CD4-positive, alpha-beta T cell treated with Interleukin-10 for 1 hour (primary cell): ENCODE measurements at regions not wholly inside any gene's neighbourhood (a gene's known extent, or its start where the extent isn't known, plus 50 kb on each side); places are given as distances from the start of the nearest gene placed in this dataset.
"Not testable (repeated sequence)": the region's sequence is repeated elsewhere in the genome, so short reads cannot be mapped to it uniquely, and the experiment has no call there.

Source experiments
- DNase-seq: peaks from one replicate; pipeline ENCODE4 v3.0.0-alpha.2; 2020

DNA sequence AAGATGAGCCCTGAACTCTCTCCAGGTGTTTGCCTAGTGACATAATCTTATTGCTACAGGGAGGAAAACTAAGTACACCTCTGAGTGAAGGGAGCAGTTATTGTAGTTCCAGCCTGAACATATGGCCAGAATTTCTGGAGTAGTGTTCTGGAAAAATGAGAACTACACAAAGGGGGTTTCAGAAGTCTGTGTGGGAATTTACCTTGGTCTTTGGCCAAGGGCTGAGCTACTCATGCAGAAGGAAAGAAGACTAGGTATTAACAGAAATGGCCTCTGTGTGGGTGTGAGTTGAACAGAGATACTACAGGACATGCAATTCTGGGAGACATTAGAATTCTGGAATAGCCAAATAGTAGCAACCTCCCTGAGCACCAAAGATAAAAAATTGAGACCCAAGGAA lies 1009.7 kb upstream of the GJE1 start:
- no peak for DNase-seq

DNA sequence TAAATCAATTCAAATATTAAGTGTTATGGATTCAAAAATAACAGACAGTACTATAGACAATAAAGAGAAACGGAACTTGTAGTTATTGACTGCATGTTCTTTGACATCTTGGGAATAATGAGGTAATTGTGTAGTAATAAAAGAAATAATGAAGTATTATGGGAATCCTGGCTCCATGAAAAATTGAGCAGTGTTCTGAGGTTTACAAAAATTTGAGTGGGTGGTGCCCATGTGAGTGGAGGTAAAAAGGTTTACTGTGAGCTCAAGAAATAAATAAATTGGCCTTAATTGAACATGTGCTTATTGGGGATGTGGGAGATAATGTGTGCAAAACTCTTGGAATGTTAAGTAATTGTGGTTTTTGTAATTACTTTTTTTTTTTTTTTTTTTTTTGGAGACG lies 1013.7 kb upstream of the GJE1 start:
- DNase-seq, result no peak

DNA sequence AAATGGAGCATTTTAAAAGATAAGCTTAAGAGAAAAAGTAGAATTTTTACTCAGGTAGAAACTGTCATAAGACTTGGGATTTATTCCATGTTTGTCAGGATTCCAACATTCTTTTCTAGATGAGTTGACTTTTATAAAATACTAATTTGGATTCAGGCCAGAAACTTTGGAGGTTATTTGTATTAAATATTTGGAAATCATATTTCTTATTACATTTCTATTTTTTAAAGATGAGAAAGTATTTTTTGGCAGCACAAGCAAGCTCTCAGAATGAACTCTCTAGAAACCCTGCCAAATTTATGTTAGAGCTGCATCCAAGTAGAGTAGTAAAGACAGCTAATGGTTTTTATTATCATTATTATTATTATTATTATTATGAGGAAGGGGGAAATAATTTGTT lies 1014.9 kb upstream of the GJE1 start:
- DNase-seq, result no peak

DNA sequence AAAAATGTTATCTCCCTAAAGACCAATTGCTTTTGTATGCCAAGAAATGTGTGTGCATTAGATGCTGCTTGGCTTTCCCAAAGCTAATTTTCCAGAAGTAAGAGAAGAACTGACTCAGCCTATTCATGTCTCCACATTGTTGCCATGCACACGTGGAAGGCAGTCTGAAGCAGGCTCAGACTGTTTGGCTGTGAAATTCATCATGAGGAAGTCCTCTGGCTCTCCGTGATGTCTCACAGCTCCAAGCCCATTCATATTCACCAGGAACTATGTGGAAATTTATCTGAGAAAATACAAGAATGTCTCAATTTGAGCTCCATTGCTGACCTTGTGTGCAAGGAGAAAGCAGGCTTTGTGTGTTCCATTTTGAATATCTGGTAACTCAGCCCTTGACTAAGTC lies 1022.2 kb upstream of the GJE1 start:
- DNase-seq, result no peak

DNA sequence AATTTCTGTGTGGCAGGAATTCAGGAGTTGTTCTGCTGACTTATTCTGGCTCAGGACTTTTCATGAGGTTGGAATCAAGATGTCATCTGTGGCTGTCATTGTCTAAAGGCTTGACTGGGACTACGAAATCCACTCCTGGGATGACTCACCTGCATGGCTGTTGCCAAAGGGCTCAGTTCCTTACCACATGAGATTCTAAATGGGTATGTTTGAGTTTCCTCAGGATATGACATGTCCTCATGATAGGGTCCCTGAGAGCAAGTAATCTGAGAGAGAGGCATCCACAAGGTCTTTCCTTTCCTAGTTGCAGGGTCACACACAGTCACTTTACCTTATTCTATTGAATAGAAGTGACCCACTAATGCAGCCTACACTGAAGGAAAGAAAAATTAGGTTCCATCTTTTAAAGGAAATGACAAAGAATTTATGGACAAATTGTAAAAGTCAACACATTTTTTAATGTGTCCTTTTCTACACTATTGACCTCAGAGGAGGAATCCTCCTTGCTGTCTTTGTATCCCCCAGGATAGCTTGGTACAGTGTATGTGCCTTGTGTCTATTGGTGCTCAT lies 1025.0 kb upstream of the GJE1 start:
- DNase-seq, result no peak

DNA sequence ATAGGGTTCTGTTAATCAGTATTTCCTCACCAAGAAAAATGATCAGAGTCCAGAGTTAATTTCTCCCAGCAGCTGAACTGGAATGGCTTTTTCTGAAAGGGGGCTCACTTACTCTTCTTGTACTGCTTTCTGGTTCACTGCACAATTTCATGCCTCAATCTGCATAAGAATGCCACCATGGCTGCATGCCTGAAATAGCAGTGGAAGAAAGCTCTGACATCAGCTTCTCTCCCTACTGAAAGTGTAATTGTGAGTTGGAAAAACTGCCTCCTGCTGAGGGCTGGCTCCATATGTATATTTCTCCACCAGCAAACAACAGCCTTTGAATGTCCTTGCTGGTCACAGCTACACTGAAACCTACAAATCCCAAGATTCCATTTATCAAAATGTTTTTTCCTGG lies 1027.2 kb upstream of the GJE1 start:
- no peak for DNase-seq

DNA sequence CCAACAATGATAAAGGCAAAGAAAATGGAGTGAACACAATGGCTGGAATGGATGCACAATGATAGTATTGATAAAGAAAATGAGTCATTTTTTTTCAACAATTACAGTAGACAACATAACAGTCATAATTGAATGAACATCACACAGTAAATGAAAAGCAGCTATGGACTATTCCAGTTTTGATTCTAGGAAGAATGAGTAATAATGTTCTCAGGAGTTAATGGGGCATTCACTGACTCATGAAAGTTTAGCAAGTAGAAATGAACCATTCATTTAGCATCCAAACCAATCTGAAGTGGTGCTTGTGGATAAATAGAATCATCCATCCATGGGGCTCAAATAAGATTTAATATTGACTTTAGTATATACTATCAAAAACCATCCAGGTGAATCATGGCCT lies 1029.5 kb upstream of the GJE1 start:
- DNase-seq, result no peak

DNA sequence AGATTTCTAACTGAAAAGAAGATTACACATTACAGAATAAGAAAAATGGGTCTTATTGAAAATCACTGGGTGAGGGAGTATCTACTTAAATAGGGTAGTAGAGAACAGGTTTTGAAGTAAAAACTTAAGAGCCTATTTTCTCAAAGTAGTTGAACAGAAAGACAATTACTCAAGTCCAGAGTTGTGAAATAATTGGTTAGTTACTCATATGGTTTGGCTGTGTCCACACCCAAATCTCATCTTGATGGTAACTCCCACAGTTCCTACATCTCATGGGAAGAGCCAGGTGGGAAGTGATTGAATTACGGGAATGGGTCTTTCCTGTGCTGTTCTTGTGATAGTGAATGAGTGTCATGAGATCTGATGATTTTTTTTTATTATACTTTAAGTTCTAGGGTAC lies 1035.3 kb upstream of the GJE1 start:
- DNase-seq, result no peak

DNA sequence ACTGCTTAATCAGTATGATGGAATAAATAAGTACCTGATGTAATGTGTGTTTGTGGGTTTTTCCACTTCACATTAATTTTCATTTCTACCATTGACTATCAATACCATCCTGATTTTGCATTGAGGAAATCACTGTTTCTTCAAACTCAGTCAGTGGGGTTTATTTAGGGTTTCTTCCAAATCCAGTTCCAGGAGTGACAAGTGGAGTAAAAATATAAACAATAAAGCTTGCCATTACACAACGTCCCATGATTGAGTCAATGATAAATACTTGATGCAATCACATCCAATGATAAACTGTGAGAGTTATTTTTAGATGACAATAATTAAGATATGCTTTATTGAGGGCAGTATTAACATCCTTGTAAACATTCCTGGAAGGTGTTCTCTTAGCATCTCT lies 1037.4 kb upstream of the GJE1 start:
- DNase-seq, result no peak

DNA sequence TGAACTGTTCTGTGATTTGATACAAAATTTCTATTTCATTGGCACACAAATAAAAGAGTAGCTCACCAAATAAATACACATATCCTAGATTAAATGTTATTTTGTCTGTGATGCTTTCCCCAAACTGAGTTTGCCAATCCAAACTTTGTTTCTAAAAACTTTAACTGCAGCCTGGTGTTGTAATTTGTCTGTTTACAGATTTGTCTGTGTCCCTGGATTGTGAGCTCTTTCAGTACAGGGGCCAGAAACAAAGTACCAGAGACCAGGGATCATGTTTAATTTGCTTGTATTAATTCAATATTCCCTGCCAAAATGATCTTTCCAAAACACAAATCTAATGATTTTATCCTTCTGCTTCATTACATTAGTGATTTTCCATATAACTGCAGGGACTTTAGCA lies 1044.6 kb upstream of the GJE1 start:
- DNase-seq, result no peak

DNA sequence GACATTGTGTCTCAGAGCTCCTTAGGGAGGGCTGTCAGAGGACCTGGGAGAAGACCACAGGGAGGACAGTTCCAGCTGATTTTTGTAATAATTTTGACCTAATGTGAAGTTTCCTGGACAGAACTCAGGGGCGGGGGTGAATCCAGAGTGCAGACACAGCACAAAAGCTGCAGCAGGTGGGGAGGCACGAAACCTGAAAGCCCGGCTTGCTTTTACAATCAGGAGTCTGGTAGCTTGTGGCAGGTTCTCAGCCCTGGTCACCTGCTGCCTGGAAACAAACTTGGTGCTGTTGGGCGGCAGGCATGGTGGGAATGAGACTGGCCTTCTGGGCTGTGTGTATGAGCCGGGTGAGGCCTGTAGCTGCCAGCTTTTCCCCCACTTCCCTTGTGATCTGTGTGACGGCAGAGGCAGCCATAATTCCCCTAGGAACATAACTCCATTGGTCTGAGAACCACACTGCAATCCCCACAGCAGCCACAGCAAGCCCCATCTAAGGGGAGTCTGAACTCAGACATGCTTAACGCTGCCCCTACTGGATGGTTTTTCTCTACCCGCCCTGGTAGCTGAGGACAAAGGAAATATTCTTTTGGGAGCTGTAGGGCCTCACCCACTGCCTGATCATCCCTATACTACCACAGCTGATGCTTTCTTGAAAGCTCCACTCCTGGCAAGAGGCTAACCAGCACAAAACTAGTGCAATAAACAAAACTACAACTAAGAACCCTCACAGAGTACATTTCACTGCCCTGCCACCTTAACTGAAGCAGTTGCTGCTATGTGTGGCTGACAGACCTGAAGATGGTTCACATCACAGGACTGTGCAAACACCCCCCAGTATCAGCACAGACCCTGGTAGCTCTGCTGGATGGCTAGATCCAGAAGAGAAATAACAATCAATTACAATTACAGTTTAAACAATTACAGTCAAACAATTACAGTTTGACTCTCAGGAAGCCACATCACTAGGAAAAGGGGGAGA lies 1055.1 kb upstream of the GJE1 start:
- DNase-seq, result peak; percentile 1

DNA sequence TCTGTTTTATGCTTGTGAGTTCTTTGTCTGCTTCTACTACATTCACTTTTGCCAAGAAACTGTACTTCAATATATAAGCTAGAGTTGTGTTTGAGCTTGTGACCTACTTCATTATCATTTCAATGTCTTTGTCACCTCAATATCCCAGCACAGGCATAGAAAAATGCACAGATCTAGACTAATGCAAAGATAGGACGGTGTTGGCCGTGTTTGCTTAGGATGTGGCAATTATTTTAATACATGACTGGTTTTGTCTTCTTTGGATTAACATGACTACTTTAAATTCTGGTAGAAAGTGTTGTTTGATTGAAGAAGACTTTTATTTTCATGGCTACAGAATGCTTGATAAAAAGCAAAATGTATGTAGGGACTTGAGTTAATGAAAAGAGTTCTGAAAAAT lies 1075.0 kb upstream of the GJE1 start:
- no peak for DNase-seq

DNA sequence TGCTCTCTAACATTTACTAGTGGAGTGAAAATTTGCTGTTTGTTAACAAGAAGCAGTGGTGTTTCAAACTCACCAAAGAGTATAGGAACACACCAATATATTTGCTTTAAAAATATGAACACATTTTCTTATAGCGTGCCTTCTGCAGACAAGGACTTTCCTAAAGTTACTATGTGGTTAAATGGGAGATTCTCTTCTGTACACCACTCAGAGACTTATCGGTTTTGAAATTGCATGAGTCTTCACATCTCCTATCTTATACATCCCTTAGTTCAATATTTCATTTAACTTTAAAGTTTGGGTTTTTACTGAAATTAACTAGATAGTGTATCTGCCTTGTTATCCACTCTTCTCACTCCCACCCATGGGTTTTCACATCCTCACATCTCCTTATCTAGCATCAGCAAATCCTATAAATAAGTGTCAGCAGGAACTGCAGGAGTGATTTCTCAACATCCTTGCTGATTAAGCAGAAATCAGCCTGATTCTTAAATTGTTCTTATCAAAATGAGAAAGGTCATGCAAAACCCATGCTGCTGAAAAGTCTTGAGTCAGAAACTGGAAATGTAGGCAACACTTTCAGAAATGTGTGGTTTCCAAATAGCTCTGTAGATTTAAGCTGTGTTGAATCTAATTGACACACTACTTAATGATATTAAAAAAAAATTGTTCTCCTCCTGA lies 1075.6 kb upstream of the GJE1 start:
- DNase-seq, result no peak

DNA sequence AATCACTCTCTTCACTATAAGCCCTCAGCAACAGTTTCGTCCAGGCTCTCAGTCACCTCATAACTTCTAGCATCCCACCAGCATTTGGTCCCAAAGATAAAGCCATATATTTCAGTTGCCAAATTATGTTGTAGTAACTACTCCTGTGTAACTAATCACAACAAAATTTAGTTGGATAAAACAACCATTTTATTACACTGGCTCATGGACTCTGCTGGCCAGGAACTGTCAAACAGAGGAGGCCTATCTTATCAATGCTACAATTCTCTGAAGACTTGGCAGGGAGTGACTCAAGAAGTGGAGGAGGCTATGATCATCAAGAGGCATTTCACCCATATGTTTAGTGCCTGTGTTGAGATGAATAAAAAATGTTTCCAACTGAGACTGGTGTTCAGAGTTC lies 1082.3 kb upstream of the GJE1 start:
- DNase-seq, result no peak

DNA sequence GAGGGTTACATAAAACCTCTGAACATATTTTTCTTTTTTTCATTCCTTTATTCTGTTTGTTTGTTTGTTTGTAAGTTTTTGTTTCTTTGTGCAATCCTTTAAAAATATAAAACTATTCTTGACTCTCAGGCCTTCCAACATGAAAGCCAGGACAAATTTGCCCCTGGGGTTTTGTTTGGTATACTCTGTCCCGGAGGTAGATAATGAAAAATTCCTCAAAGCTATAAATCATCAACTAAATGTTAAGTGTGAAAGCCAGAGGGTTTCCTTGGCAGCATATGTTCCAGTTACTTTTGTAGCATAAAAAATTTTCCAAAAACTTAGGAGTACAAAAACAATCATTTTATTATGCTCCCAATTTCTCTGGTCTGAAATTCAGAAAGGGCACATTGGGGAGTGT lies 1084.3 kb upstream of the GJE1 start:
- DNase-seq, result no peak

DNA sequence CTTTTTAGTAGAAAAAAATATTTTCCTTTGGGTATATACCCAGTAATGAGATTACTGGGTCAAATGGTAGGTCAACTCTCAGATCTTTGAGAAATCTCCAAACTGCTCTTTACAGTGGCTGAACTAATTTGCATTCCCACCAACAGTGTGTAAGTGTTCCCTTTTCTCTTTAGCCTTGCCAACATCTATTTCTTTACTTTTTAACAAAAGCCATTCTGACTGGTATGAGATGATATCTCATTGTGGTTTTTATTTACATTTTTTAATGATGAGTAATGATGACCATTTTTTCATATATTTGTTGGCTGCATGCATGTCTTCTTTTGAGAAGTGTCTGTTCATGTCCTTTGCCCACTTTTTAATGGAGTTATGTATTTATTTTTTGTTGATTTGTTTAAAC lies 1086.2 kb upstream of the GJE1 start:
- DNase-seq, result not testable (repeated sequence)

DNA sequence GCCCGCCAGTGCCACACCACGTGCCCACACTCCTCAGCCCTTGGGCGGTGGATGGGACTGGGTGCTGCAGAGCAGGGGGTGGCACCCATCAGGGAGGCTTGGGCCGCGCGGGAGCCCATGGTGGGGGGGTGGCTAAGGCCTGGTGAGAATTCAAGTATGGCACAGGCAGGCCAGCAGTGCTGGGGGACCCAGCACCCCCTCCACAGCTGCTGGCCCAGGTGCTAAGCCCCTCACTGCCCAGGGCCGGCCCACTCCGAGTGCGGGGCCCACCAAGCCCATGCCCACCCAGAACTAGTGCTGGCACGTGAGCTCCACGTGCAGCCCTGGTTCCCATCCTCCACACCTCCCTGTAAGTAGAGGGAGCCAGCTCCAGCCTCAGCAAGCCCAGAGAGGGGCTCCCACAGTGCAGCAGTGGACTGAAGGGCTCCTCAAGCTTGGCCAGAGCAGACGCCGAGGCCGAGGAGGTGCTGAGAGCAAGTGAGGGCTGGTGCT lies 1091.1 kb upstream of the GJE1 start:
- no peak for DNase-seq

DNA sequence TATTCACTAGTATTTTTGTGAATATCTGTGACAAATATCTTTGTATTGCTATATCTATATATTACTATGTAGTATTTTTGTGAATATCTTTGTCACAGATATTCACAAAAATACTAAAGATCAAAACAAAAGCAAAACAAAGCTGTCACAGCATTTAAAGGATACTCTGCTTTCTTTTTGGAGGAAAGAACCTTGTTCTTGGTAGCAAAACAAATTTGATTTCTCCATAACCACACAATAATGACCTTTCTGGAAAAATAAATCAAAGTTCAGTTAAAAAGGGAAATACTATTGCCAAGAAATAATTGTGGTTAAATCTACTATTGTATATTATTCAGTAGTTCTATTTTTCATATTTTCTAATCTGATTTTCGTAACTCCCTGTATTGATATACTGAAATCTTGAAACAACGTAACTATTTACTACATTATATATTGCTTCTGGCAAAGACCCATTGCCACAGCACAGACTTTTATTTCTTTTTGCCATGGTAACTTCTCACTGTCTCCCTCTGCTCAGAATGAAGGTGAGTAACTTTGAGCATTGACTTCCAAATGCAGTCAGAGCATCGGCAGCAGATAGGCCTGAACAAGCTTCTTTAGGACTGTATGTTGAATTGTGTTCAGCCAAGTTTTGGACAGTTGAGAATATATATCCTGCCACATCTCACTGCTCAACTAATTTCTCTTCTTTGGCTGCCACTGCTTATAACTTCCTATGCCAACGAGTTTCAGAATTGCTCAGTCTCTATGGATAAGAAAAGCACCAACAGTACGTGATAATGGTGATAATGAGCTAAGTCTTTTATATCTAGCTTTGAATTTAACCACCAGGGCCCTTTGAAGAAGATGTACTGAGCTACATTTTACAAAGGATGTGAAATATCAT lies 1097.2 kb upstream of the GJE1 start:
- DNase-seq, result no peak

DNA sequence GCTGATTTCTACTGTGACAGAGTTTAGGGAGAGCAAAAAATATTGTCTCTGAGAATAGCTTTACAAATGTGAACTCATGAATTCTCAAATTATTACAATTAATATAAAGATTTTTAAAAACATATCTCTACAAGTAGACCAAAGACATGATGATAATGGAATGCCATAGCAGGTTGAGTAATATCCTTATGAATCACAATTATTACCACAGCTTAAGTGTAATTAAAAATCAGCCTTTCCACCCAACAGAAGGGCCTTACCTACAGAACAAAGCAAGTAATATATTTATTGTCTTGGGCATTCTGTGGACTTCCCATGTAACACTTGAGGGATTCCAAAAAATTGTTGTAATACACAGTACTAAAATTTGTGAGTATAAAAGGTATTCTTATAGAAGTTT lies 1099.6 kb upstream of the GJE1 start:
- DNase-seq, result no peak

DNA sequence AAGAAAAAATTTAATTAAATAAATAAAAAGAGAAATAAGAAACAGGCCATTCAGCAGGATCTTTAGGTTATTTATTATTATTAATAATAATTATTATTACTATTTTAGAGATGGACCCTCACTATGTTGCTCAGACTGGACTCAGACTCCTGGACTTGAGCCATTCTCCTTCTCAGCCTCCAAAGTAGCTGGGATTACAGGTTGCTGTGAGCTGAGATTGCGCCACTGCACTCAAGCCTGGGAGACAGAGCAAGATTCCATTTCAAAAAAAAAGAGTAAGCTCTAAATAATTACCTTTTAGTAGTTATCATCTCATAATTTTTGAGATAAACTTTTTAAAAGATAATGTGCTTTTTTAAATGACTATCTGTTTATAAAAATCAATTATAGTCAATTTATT lies 1102.8 kb upstream of the GJE1 start:
- no peak for DNase-seq

DNA sequence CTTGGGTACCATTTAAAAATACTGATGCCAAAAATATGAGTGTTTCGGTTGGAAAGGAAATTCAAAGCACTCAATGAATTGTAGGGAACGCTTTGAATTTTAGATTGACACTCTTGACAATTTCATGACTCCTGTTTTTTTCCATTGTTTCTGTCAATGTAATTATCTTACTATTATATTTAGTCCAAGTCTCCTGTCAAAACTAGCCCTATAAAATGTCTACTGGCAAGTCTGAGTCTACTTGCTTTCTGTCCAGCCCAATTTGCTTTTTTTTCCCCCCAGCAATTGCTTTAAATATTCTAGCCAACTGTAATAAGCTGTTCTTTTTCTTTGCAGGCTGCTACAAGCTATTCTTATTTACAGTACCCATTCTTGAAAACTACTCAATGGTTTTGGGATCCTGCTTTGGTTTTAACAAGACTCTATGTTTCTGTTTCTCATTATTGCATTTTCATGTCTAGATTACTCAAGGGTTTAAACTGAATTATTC lies 1103.9 kb upstream of the GJE1 start:
- no peak for DNase-seq

DNA sequence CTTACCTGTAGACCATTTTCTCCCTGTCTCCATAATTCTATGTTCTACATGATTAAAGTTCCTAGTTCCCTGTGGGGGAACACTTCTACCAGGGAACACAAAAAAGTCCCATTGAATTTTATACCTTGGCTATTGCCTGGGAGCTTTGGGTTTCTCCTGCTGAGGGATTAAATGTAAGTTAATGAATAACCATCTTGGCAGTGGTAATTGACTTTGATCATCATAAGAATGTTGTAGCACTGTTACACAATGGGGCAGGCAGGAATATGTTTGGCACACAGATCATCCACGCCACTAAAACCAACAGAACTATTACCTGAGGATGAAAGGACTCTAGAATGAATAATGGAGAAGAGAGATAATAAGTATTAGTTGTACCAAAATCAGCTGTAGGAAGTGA lies 1106.2 kb upstream of the GJE1 start:
- DNase-seq, result no peak

DNA sequence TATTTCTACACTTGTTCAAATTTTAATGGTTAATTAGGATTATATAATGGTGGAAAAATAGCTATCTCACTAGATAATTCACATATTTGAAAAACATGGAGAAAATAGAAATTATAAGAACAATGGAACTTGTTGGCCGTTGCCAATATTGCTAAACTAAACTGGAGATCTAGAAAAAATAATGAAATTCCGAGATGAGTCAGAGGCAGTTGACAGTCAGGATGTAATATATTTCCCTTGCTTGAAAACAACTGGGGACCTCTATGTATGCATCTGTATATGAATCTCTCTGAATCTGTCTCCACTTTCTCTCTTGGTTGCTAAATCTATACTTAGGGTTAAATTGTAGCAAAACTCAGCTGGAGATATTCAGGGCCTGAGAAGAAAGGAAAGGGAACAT lies 1108.2 kb upstream of the GJE1 start:
- DNase-seq, result no peak
